ENCODE measurements at regions not wholly inside any gene's neighbourhood (a gene's known extent, or its start where the extent isn't known, plus 50 kb on each side); places are given as distances from the start of the nearest gene placed in this dataset.

DNA sequence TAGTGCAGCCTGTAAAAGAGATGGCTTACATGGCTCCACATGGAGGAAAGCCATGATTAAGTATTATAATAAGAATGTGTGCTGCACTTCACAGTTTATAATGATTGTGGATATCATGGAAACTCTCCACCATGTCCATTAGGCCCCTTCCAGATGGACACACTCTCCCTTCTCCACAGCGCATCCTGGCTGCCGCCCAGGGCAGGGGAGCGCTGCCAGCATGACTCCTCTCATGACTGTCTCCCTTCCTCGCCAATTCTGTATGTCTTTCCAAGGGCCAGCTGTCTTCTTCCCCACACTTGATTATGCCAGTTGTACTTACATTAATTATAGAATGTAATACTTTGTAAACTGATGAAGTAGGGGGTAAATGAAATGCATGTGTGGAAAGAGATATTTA lies 259.3 kb upstream of the TMEM72 start:
- H3F3A ChIP-seq (ENCODE audit: low read depth), result no peaks in the 10 kb centered on the region
- no peak overlapping the region for H3K4me2 ChIP-seq
- no peak overlapping the region for H3K4me3 ChIP-seq
- TF ChIP-seq, protein P1, sequence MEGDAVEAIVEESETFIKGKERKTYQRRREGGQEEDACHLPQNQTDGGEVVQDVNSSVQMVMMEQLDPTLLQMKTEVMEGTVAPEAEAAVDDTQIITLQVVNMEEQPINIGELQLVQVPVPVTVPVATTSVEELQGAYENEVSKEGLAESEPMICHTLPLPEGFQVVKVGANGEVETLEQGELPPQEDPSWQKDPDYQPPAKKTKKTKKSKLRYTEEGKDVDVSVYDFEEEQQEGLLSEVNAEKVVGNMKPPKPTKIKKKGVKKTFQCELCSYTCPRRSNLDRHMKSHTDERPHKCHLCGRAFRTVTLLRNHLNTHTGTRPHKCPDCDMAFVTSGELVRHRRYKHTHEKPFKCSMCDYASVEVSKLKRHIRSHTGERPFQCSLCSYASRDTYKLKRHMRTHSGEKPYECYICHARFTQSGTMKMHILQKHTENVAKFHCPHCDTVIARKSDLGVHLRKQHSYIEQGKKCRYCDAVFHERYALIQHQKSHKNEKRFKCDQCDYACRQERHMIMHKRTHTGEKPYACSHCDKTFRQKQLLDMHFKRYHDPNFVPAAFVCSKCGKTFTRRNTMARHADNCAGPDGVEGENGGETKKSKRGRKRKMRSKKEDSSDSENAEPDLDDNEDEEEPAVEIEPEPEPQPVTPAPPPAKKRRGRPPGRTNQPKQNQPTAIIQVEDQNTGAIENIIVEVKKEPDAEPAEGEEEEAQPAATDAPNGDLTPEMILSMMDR (IDR thresholded peaks at IDR 0.05), result no peak
- TF ChIP-seq EZH2 (IDR thresholded peaks at IDR 0.05), result no peak
- no peak for TF ChIP-seq EZH2phosphoT487 (IDR thresholded peaks at IDR 0.05)
- no peak overlapping the region for H3K27ac ChIP-seq
- Mint-ChIP-seq H3K27ac (no peak overlapping the region), H3K27me3 (ENCODE audit: insufficient read depth, low read depth) (no peaks in the 10 kb centered on the region), H3K36me3 (no peaks in the 10 kb centered on the region), H3K9me3 (no peaks in the 10 kb centered on the region), H3K4me1 (peaks cover 6% of the 10 kb centered on the region), H3K4me3 (no peak overlapping the region)
- peaks cover 7% of the 10 kb centered on the region for H3K4me1 ChIP-seq
- H3K9me3 ChIP-seq (ENCODE audit: low read depth), result no peaks in the 10 kb centered on the region
- no peaks in the 10 kb centered on the region for H3K79me2 ChIP-seq (ENCODE audit: low read depth)
- no peaks in the 10 kb centered on the region for H3K36me3 ChIP-seq
- no peaks in the 10 kb centered on the region for H3K27me3 ChIP-seq
- H4K20me1 ChIP-seq (ENCODE audit: low read depth), result no peaks in the 10 kb centered on the region
- H3K9ac ChIP-seq, result no peak overlapping the region
- H2AFZ ChIP-seq (replicated peaks), result no peak overlapping the region
- no peak for DNase-seq (ENCODE audit: low spot score)

DNA sequence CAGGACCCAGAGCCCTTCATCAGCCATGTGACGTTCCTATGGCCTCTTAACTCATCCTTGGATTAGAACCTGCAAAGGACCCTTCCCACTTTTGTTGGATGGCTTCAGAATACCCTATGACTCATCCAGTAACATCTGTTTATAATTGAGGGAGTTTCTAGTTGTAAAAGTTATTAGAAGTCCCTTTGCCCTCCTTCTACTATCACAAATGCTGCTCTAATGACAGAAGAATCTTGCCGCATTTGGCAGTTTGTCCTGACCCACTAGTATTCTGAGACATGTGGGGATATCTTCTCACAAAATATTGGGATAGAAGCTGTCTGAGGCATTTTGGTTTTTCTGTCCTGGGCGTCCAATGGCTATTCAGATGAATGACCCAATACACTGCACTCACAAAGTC lies 251.8 kb upstream of the TMEM72 start:
- peak overlapping the region; percentile 30 for H2AFZ ChIP-seq (replicated peaks)
- no peak overlapping the region for H3K27ac ChIP-seq
- H3K27ac Mint-ChIP-seq, result no peak overlapping the region
- TF ChIP-seq EZH2phosphoT487 (IDR thresholded peaks at IDR 0.05) (no peak), EZH2 (IDR thresholded peaks at IDR 0.05) (no peak)
- TF ChIP-seq, protein P1 (IDR thresholded peaks at IDR 0.05), result no peak
- H3K79me2 ChIP-seq (ENCODE audit: low read depth), result no peaks in the 10 kb centered on the region
- H3K4me1 Mint-ChIP-seq, result no peaks in the 10 kb centered on the region
- peaks cover 9% of the 10 kb centered on the region for H3K4me1 ChIP-seq
- no peak overlapping the region for H3K4me2 ChIP-seq
- no peaks in the 10 kb centered on the region for H4K20me1 ChIP-seq (ENCODE audit: low read depth)
- H3K9ac ChIP-seq, result no peak overlapping the region
- no peak overlapping the region for H3K4me3 Mint-ChIP-seq
- H3K4me3 ChIP-seq, result no peak overlapping the region
- H3F3A ChIP-seq (ENCODE audit: low read depth), result no peaks in the 10 kb centered on the region
- peaks cover 4% of the 10 kb centered on the region for H3K27me3 Mint-ChIP-seq (ENCODE audit: insufficient read depth, low read depth)
- H3K36me3 ChIP-seq, result no peaks in the 10 kb centered on the region
- peaks cover 3% of the 10 kb centered on the region for H3K9me3 Mint-ChIP-seq
- no peaks in the 10 kb centered on the region for H3K36me3 Mint-ChIP-seq
- H3K27me3 ChIP-seq, result no peaks in the 10 kb centered on the region
- H3K9me3 ChIP-seq (ENCODE audit: low read depth), result no peaks in the 10 kb centered on the region
- DNase-seq (ENCODE audit: low spot score), result no peak

DNA sequence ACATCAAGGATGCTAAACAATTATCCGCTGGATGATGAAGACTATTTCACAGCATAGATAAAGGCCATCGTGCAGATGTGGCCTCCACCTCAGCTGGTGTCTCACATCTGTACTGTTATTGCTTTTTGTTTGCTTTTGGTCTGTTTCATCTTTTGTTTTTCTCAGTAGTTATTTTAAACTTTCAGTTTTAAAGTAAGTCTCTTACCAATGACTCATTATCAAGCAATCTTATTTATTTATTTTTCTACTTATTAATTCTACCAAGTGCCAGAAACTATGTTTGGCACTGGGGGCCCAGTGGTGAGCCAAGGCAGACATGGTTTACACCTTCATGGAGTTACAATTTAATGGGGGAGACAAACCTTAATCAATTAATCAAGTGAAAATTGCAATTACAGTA lies 250.9 kb upstream of the TMEM72 start:
- no peak overlapping the region for H3K4me3 ChIP-seq
- no peak for DNase-seq (ENCODE audit: low spot score)
- H2AFZ ChIP-seq (replicated peaks), result no peak overlapping the region
- H3K9me3 ChIP-seq (ENCODE audit: low read depth), result no peaks in the 10 kb centered on the region
- no peaks in the 10 kb centered on the region for H3F3A ChIP-seq (ENCODE audit: low read depth)
- peaks cover 9% of the 10 kb centered on the region for H3K4me1 ChIP-seq
- no peaks in the 10 kb centered on the region for H3K36me3 ChIP-seq
- H3K79me2 ChIP-seq (ENCODE audit: low read depth), result no peaks in the 10 kb centered on the region
- H3K27ac ChIP-seq, result no peak overlapping the region
- Mint-ChIP-seq H3K27ac (no peak overlapping the region), H3K27me3 (ENCODE audit: insufficient read depth, low read depth) (peaks cover 4% of the 10 kb centered on the region), H3K4me1 (no peaks in the 10 kb centered on the region), H3K9me3 (peaks cover 3% of the 10 kb centered on the region), H3K36me3 (no peaks in the 10 kb centered on the region), H3K4me3 (no peak overlapping the region)
- H3K4me2 ChIP-seq, result no peak overlapping the region
- no peaks in the 10 kb centered on the region for H4K20me1 ChIP-seq (ENCODE audit: low read depth)
- no peak overlapping the region for H3K9ac ChIP-seq
- H3K27me3 ChIP-seq, result no peaks in the 10 kb centered on the region
- TF ChIP-seq EZH2phosphoT487 (IDR thresholded peaks at IDR 0.05), result no peak
- TF ChIP-seq EZH2 (IDR thresholded peaks at IDR 0.05), result no peak
- TF ChIP-seq, protein P1 (IDR thresholded peaks at IDR 0.05), result no peak
